Chondrocyte (in vitro differentiated cells): ENCODE measurements at regions not wholly inside any gene's neighbourhood (a gene's known extent, or its start where the extent isn't known, plus 50 kb on each side); places are given as distances from the start of the nearest gene placed in this dataset.

Experiments
- DNase-seq: peaks from one replicate; pipeline ENCODE4 v3.0.0; 2021; ENCODE audit warnings: mixed read lengths, low spot score
- H3K27ac Mint-ChIP-seq: one replicate; pipeline ENCODE4 v1.8.0; 2021; ENCODE audit warnings: mild to moderate bottlenecking, moderate library complexity, mixed read lengths; ENCODE audit not compliant: unreplicated experiment
- H3K27me3 Mint-ChIP-seq: 2 replicates; pipeline ENCODE4 v1.8.0; 2021; ENCODE audit warnings: low read depth, mixed read lengths
- H3K36me3 Mint-ChIP-seq: 2 replicates; pipeline ENCODE4 v1.8.0; 2021; ENCODE audit warnings: low read depth, mixed read lengths
- H3K4me1 Mint-ChIP-seq: 2 replicates; pipeline ENCODE4 v1.8.0; 2021; ENCODE audit warnings: low read depth, mild to moderate bottlenecking, mixed read lengths
- H3K4me3 Mint-ChIP-seq: one replicate; pipeline ENCODE4 v1.8.0; 2021; ENCODE audit warnings: mild to moderate bottlenecking, moderate library complexity, mixed read lengths; ENCODE audit not compliant: unreplicated experiment
- H3K9me3 Mint-ChIP-seq: 2 replicates; pipeline ENCODE4 v1.8.0; 2021; ENCODE audit warnings: low read depth, mixed read lengths
- TF ChIP-seq, protein P1 (sequence below): fragments of 200-600 bp; sonication (generic); IDR thresholded peaks from 2 replicates; pipeline ENCODE4 v1.5.0; 2021; ENCODE audit warnings: antibody characterized with exemption, mild to moderate bottlenecking, moderate library complexity

DNA sequence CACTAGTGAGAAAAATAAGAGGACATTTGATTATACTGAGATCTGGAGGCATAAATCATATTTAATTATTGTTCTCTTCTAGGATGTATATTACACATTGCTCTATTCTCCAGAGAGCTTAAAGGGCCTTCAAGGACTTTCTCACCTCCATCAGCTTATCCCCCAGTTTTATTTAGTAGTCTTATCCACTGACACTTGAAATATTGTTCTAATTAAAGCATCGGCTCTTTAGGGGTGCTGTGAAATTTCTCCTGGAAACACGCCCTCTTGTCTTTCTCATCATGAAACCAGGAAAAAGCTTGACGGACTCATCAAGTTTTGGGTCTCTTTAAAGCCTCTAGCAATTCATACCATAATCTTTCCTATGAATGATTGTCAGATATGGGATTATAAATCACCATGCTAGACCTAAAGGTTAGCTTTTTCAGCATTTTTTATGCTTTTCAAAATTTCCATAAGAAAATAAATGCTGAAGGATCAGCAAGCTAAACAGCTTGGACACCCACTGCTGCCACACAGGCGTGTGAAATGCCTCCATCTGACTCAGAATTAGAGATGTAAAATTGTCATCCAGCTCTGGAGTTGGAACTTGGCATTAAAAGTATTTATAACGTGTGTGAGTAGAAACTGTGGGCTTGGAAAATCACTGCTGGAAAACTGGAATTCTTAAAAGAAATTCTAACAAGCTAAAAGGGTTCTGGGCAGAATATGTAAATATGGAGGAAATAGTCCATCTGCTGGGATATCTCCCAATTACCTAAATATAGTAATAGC, 216.3 kb downstream of the CHRM2 start:
- TF ChIP-seq, protein P1, sequence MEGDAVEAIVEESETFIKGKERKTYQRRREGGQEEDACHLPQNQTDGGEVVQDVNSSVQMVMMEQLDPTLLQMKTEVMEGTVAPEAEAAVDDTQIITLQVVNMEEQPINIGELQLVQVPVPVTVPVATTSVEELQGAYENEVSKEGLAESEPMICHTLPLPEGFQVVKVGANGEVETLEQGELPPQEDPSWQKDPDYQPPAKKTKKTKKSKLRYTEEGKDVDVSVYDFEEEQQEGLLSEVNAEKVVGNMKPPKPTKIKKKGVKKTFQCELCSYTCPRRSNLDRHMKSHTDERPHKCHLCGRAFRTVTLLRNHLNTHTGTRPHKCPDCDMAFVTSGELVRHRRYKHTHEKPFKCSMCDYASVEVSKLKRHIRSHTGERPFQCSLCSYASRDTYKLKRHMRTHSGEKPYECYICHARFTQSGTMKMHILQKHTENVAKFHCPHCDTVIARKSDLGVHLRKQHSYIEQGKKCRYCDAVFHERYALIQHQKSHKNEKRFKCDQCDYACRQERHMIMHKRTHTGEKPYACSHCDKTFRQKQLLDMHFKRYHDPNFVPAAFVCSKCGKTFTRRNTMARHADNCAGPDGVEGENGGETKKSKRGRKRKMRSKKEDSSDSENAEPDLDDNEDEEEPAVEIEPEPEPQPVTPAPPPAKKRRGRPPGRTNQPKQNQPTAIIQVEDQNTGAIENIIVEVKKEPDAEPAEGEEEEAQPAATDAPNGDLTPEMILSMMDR: no peak
- no peaks in the 10 kb centered on the region for H3K27me3 Mint-ChIP-seq
- H3K27ac Mint-ChIP-seq: no peak overlapping the region
- H3K36me3 Mint-ChIP-seq: no peaks in the 10 kb centered on the region
- no peak overlapping the region for H3K4me3 Mint-ChIP-seq
- no peak for DNase-seq
- peaks cover 10% of the 10 kb centered on the region for H3K4me1 Mint-ChIP-seq
- H3K9me3 Mint-ChIP-seq: no peaks in the 10 kb centered on the region

DNA sequence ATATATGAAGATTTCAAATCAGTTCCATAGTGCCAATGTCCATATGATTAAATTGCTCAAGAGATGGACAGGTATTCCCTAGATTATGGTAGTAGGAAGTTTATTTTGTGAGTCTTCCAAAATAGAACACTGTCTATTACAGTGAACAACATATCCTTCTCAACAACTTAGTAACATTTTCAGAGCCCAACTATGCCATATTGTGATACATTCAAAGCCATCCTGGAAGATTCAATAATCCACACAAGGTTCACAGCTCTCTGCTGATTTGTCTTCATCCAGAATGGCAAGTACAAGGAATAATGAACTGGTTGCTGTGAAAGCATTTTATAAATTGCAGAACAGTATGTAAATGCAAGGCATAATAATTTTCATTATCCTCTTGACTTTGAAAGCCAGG, 213.9 kb downstream of the CHRM2 start:
- DNase-seq: no peak
- H3K4me1 Mint-ChIP-seq: peaks cover 10% of the 10 kb centered on the region
- no peak overlapping the region for H3K4me3 Mint-ChIP-seq
- no peak overlapping the region for H3K27ac Mint-ChIP-seq
- no peaks in the 10 kb centered on the region for H3K27me3 Mint-ChIP-seq
- H3K9me3 Mint-ChIP-seq: no peaks in the 10 kb centered on the region
- no peaks in the 10 kb centered on the region for H3K36me3 Mint-ChIP-seq
- TF ChIP-seq, protein P1: no peak

DNA sequence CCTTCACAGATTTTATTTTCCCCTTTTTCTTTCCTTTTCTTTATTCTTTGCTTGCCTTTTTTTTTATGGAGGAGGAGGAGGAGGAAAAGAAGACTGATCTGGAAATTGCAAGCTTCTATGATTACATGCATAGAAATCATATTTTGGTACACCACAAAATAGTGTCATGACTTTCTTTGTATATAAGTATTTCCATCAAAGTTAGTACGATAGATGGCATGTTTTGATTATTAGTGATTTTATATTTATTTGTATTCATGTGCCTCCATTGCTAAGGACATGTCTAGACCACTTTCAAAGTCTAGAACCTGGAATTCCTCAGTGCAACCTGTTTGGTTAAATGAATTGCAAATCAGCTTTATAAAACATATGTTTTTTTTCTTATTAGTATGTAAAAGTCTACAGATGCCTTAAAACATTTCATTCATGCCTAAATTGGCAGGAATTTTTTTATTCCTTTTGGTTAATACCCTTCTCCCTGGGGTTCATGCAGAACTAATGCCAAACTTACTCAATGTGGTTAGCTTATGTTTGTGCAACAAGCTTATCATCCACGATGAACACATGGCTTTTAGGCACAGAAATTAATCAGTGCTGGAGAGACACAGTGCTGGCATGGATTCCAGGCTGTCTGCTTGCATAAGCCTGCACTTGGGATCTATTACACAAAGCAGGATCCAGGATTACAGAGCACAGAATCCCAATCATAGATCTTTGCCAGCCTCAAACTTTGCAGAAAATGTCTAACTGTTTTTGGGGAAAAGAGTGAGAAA, 213.1 kb downstream of the CHRM2 start:
- H3K27me3 Mint-ChIP-seq: no peaks in the 10 kb centered on the region
- TF ChIP-seq, protein P1: no peak
- no peaks in the 10 kb centered on the region for H3K36me3 Mint-ChIP-seq
- no peak overlapping the region for H3K4me3 Mint-ChIP-seq
- H3K4me1 Mint-ChIP-seq: peaks cover 10% of the 10 kb centered on the region
- no peaks in the 10 kb centered on the region for H3K9me3 Mint-ChIP-seq
- peak overlapping the region; percentile 36 for H3K27ac Mint-ChIP-seq
- DNase-seq: no peak

DNA sequence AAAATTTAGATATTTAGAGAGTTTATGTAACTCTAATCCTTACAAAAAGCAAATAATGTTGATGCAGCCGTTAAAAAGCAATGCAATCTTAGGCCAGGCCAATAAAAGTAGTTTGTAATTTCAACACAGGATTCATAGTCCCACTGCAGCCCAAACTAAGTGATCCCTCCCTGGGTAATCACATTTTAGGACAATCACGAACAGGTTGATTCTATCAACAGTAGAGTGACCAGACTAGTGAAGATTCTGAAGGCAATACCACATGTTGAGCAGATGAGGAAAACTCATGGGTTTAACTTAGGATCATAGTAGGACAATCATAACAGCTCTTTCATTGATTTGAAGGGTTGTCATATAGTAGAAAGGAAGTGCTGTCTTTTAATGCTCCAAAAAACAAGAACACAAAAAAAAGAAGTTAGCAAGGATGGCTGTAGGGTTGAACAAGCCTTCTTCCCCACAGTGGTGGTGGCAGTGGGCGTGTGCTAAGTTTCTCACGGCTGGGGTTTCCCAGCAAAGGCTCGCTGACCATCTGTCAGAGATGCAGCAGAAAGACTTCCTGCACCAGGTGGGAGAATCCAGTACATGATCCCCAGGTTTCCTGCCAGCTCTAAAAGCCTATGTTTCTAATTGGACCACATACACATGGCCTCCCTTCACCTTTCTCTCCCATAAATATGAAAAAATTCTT, 212.2 kb downstream of the CHRM2 start:
- H3K4me3 Mint-ChIP-seq: no peak overlapping the region
- DNase-seq: no peak
- no peaks in the 10 kb centered on the region for H3K27me3 Mint-ChIP-seq
- peaks cover 10% of the 10 kb centered on the region for H3K4me1 Mint-ChIP-seq
- H3K27ac Mint-ChIP-seq: no peak overlapping the region
- TF ChIP-seq, protein P1: no peak
- no peaks in the 10 kb centered on the region for H3K9me3 Mint-ChIP-seq
- no peaks in the 10 kb centered on the region for H3K36me3 Mint-ChIP-seq

DNA sequence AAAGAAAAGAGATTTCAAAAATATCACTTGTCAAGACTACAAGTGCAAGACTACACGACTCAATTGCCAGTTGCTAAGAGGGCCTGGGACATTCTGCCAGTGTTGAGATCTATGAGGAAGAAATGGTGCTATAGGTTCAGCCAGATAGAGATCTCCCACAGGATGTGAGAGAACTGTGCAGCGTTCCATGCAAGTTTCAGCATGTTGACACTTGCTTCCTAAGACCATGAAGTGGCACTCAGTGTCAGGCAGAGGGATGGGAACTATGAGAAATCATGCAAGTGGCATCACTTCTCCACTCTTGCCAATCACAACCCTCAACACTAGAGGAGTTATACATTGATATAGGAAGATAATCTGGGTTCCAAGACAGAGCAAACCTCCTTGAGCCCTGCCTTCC, 210.3 kb downstream of the CHRM2 start:
- H3K27me3 Mint-ChIP-seq: no peaks in the 10 kb centered on the region
- no peak overlapping the region for H3K27ac Mint-ChIP-seq
- no peak for DNase-seq
- TF ChIP-seq, protein P1: no peak
- no peaks in the 10 kb centered on the region for H3K9me3 Mint-ChIP-seq
- H3K36me3 Mint-ChIP-seq: no peaks in the 10 kb centered on the region
- peaks cover 17% of the 10 kb centered on the region for H3K4me1 Mint-ChIP-seq
- no peak overlapping the region for H3K4me3 Mint-ChIP-seq
